HCT116 (cell line): ENCODE measurements at regions not wholly inside any gene's neighbourhood (a gene's known extent, or its start where the extent isn't known, plus 50 kb on each side); places are given as distances from the start of the nearest gene placed in this dataset.

Experiments used
- ATAC-seq: fragments of 200-7000 bp; cut with Tn5 transposase; 2 replicates; pipeline ENCODE4 v1.9.1; 2020; ENCODE audit warnings: mild to moderate bottlenecking, moderate library complexity
- BruUV-seq: library from RNA; stranded (reverse); fragments of 400-500 nt; replicated peaks from 2 replicates; lab custom pipeline; 2021; lab: Mats Ljungman, UMichigan
- CTCF ChIA-PET: fragments of 300-600 bp; sonication (Branson Sonifier 250); formaldehyde crosslinking; loops from one replicate; lab custom pipeline; 2021; ENCODE audit warnings: antibody characterized with exemption; lab: Charles Lee
- POLR2A ChIA-PET: fragments of 300-600, 350-600 bp; sonication (Branson Sonifier 250); formaldehyde crosslinking; loops from one replicate; lab custom pipeline; 2021; ENCODE audit warnings: antibody characterized with exemption; lab: Charles Lee
- RAD21 ChIA-PET, 2 experiments: fragments of 300-600 bp; sonication (Branson Sonifier 250); formaldehyde crosslinking; loops; one replicate each; lab custom pipeline; 2023; ENCODE audit warnings: low total read pairs in 2 of 2; ENCODE audit not compliant: uncharacterized antibody in 2 of 2, unreplicated experiment in 2 of 2, low non-redundant PET in 1 of 2; lab: Charles Lee
- DNase-seq: peaks from one replicate; pipeline ENCODE4 v3.0.0-alpha.2; 2010; ENCODE audit warnings: low read depth, low spot score
- H2AFZ ChIP-seq: fragments of 200-600 bp; shearing (Covaris generic), sonication (generic); 2 replicates; pipeline ENCODE4 v1.6.1; 2017; ENCODE audit warnings: low read depth, mixed run types, mixed read lengths, antibody characterized with exemption, low read length; ENCODE audit not compliant: poor library complexity, severe bottlenecking
- H3K27ac ChIP-seq: 2 replicates; pipeline ENCODE4 v1.5.1; 2012; ENCODE audit warnings: low read depth, low read length
- H3K27me3 ChIP-seq: fragments of 200-600 bp; sonication (generic); 2 replicates; pipeline ENCODE4 v1.6.1; 2016; ENCODE audit warnings: mixed run types, low read length, mixed read lengths; ENCODE audit not compliant: insufficient read depth
- H3K36me3 ChIP-seq, 2 experiments: fragments of 200-500 bp in 1 of 2; fragments of 200-600 bp in 1 of 2; sonication (Bioruptor generic) in 1 of 2; sonication (generic) in 1 of 2; 2 replicates each; pipeline versions ENCODE4 v1.5.1 to v1.6.1; 2014 to 2016; ENCODE audit warnings: low read length in 2 of 2, inconsistent platforms in 1 of 2, mixed read lengths in 1 of 2, mixed run types in 1 of 2; ENCODE audit not compliant: insufficient read depth in 2 of 2, control insufficient read depth in 1 of 2
- H3K4me1 ChIP-seq, 2 experiments: fragments of 200-600 bp in 1 of 2; sonication (generic) in 1 of 2; 2 replicates each; pipeline versions ENCODE4 v1.5.1 to v1.6.1; 2012 to 2017; ENCODE audit warnings: low read length in 2 of 2, inconsistent platforms in 1 of 2, mild to moderate bottlenecking in 1 of 2, mixed read lengths in 1 of 2, mixed run types in 1 of 2, moderate library complexity in 1 of 2; ENCODE audit not compliant: insufficient read depth in 2 of 2, control insufficient read depth in 1 of 2
- H3K4me2 ChIP-seq: fragments of 200-600 bp; sonication (generic); 2 replicates; pipeline ENCODE4 v1.6.1; 2017; ENCODE audit warnings: mixed run types, low read length, mixed read lengths
- H3K4me3 ChIP-seq, 2 experiments: fragments of 200-600 bp in 1 of 2; sonication (generic) in 1 of 2; replicated peaks in 1 of 2; 2 replicates each; pipeline ENCODE4 v1.5.1; 2011 to 2016; ENCODE audit warnings: low read length in 2 of 2, control low read depth in 1 of 2, low read depth in 1 of 2, mild to moderate bottlenecking in 1 of 2, mixed read lengths in 1 of 2, mixed run types in 1 of 2
- H3K79me2 ChIP-seq: fragments of 200-600 bp; sonication (generic); 2 replicates; pipeline ENCODE4 v1.6.1; 2017; ENCODE audit warnings: mild to moderate bottlenecking, mixed run types, low read length, moderate library complexity, mixed read lengths; ENCODE audit not compliant: insufficient read depth
- H3K9ac ChIP-seq: fragments of 200-600 bp; sonication (generic); 2 replicates; pipeline ENCODE4 v1.6.1; 2016; ENCODE audit warnings: low read length, mixed read lengths
- H3K9me2 ChIP-seq: fragments of 200-600 bp; sonication (generic), shearing (Covaris generic); 2 replicates; pipeline ENCODE4 v1.6.1; 2017; ENCODE audit warnings: mixed run types, mild to moderate bottlenecking, moderate library complexity; ENCODE audit not compliant: insufficient read depth
- H3K9me3 ChIP-seq, 2 experiments: fragments of 200-500 bp in 1 of 2; fragments of 200-600 bp in 1 of 2; sonication (Bioruptor generic) in 1 of 2; sonication (generic) in 1 of 2; 2 replicates each; pipeline ENCODE4 v1.6.1; 2014 to 2017; ENCODE audit warnings: low read length in 2 of 2, mixed read lengths in 2 of 2, inconsistent platforms in 1 of 2, low read depth in 1 of 2, mild to moderate bottlenecking in 1 of 2, mixed run types in 1 of 2, moderate library complexity in 1 of 2; ENCODE audit not compliant: control insufficient read depth in 1 of 2, insufficient read depth in 1 of 2
- H4K20me1 ChIP-seq: fragments of 200-600 bp; sonication (generic), shearing (Covaris generic); 2 replicates; pipeline ENCODE4 v1.6.1; 2017; ENCODE audit warnings: mixed run types, mild to moderate bottlenecking, moderate library complexity; ENCODE audit not compliant: insufficient read depth
- EGR1 ChIP-seq: IDR thresholded peaks from 2 replicates; pipeline ENCODE4 v1.6.1; 2012; ENCODE audit warnings: low read depth
- ELF1 ChIP-seq: IDR thresholded peaks from 2 replicates; pipeline ENCODE4 v1.6.1; 2012; ENCODE audit warnings: low read depth, borderline replicate concordance
- EZH2phosphoT487 ChIP-seq: fragments of 200-600 bp; IDR thresholded peaks from 2 replicates; pipeline ENCODE4 v1.6.1; 2018; ENCODE audit warnings: antibody characterized with exemption, borderline replicate concordance
- FOSL1 ChIP-seq: IDR thresholded peaks from 2 replicates; pipeline ENCODE4 v1.6.1; 2012; ENCODE audit warnings: low read depth
- POLR2A ChIP-seq: IDR thresholded peaks from 2 replicates; pipeline ENCODE4 v1.7.0; 2011; ENCODE audit warnings: borderline replicate concordance; ENCODE audit not compliant: insufficient read depth, insufficient read length; ENCODE audit errors: extremely low read depth
- POLR2AphosphoS5 ChIP-seq: IDR thresholded peaks from 2 replicates; pipeline ENCODE4 v1.6.1; 2011; ENCODE audit warnings: mild to moderate bottlenecking, low read depth, low read length, moderate library complexity
- RAD21 ChIP-seq: IDR thresholded peaks from 2 replicates; pipeline ENCODE4 v1.6.1; 2012; ENCODE audit warnings: low read depth, mild to moderate bottlenecking
- SP1 ChIP-seq: IDR thresholded peaks from 2 replicates; pipeline ENCODE4 v1.6.1; 2012; ENCODE audit warnings: low read depth
- SRF ChIP-seq: IDR thresholded peaks from 2 replicates; pipeline ENCODE4 v1.6.1; 2012; ENCODE audit warnings: low read depth
- TCF7L2 ChIP-seq: IDR thresholded peaks from 2 replicates; pipeline ENCODE4 v1.7.0; 2011; ENCODE audit warnings: borderline replicate concordance, inconsistent platforms; ENCODE audit not compliant: insufficient read depth, insufficient read length; ENCODE audit errors: extremely low read depth
- YY1 ChIP-seq: IDR thresholded peaks from 2 replicates; pipeline ENCODE4 v1.6.1; 2011; ENCODE audit warnings: low read length, low read depth, moderate library complexity, mild to moderate bottlenecking; ENCODE audit not compliant: insufficient replicate concordance; ENCODE audit errors: extremely low read depth
- ZFX ChIP-seq: fragments of 450-650 bp; IDR thresholded peaks from 2 replicates; pipeline ENCODE4 v1.6.1; 2017
- ZNF274 ChIP-seq: fragments of 200-500 bp; sonication (Bioruptor generic); IDR thresholded peaks from 2 replicates; pipeline ENCODE4 v1.6.1; 2014; ENCODE audit warnings: mild to moderate bottlenecking, low read depth, low read length, inconsistent platforms
- intact Hi-C: fragments of 100-400 bp; cut with micrococcal nuclease; formaldehyde crosslinking; loops from 2 replicates; pipeline ENCODE4 v1.10.0; 2022
- TF ChIP-seq, protein P1 (sequence below): IDR thresholded peaks from 2 replicates; pipeline ENCODE4 v1.6.1; 2012; ENCODE audit warnings: low read depth
- TF ChIP-seq, protein P2 (sequence below), 3 experiments: fragments of 200-600 bp in 1 of 3; sonication (generic) in 1 of 3; IDR thresholded peaks in 2 of 3; conservative IDR thresholded peaks in 1 of 3; 2 replicates each; pipeline ENCODE4 v1.5.1; 2012 to 2017; ENCODE audit warnings: low read depth in 2 of 3, low read length in 2 of 3, antibody characterized with exemption in 1 of 3, borderline replicate concordance in 1 of 3, control low read depth in 1 of 3, mild to moderate bottlenecking in 1 of 3, mixed read lengths in 1 of 3, mixed run types in 1 of 3, moderate library complexity in 1 of 3; ENCODE audit not compliant: insufficient read depth in 1 of 3
- TF ChIP-seq, protein P3 (sequence below): IDR thresholded peaks from 2 replicates; pipeline ENCODE4 v1.6.1; 2011; ENCODE audit warnings: mild to moderate bottlenecking, low read length, moderate library complexity; ENCODE audit not compliant: insufficient replicate concordance; ENCODE audit errors: extremely low read depth

DNA sequence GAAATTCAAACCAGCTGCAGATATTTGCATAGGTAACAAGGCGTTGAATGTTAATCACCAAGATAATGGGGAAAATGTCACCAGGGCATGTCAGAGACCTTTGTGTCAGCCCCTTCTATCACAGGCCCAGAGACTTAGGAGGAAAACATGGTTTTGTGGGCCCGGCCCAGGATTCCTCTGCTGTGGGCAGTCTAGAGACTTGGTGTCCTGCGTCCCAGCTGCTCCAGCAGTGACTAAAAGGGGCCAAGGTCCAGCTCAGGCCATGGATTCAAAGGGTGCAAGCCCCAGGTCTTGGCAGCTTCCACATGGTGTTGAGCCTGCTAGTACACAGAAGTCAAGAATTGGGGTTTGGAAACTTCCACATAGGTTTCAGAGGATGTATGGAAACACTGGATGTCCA lies 147.5 kb upstream of the ZWINT start:
- CTCF ChIA-PET, result no interaction called here
- no peak overlapping the region for H3K27ac ChIP-seq
- TF ChIP-seq SRF (no peak), ELF1 (no peak), POLR2A (no peak), YY1 (no peak), POLR2AphosphoS5 (no peak), SP1 (no peak), TCF7L2 (no peak), EGR1 (no peak), ZFX (no peak), FOSL1 (no peak), RAD21 (no peak), ZNF274 (no peak), EZH2phosphoT487 (no peak)
- TF ChIP-seq, protein P1, sequence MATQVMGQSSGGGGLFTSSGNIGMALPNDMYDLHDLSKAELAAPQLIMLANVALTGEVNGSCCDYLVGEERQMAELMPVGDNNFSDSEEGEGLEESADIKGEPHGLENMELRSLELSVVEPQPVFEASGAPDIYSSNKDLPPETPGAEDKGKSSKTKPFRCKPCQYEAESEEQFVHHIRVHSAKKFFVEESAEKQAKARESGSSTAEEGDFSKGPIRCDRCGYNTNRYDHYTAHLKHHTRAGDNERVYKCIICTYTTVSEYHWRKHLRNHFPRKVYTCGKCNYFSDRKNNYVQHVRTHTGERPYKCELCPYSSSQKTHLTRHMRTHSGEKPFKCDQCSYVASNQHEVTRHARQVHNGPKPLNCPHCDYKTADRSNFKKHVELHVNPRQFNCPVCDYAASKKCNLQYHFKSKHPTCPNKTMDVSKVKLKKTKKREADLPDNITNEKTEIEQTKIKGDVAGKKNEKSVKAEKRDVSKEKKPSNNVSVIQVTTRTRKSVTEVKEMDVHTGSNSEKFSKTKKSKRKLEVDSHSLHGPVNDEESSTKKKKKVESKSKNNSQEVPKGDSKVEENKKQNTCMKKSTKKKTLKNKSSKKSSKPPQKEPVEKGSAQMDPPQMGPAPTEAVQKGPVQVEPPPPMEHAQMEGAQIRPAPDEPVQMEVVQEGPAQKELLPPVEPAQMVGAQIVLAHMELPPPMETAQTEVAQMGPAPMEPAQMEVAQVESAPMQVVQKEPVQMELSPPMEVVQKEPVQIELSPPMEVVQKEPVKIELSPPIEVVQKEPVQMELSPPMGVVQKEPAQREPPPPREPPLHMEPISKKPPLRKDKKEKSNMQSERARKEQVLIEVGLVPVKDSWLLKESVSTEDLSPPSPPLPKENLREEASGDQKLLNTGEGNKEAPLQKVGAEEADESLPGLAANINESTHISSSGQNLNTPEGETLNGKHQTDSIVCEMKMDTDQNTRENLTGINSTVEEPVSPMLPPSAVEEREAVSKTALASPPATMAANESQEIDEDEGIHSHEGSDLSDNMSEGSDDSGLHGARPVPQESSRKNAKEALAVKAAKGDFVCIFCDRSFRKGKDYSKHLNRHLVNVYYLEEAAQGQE, result no peak
- TF ChIP-seq, protein P2, sequence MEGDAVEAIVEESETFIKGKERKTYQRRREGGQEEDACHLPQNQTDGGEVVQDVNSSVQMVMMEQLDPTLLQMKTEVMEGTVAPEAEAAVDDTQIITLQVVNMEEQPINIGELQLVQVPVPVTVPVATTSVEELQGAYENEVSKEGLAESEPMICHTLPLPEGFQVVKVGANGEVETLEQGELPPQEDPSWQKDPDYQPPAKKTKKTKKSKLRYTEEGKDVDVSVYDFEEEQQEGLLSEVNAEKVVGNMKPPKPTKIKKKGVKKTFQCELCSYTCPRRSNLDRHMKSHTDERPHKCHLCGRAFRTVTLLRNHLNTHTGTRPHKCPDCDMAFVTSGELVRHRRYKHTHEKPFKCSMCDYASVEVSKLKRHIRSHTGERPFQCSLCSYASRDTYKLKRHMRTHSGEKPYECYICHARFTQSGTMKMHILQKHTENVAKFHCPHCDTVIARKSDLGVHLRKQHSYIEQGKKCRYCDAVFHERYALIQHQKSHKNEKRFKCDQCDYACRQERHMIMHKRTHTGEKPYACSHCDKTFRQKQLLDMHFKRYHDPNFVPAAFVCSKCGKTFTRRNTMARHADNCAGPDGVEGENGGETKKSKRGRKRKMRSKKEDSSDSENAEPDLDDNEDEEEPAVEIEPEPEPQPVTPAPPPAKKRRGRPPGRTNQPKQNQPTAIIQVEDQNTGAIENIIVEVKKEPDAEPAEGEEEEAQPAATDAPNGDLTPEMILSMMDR (IDR thresholded peaks at IDR 0.05 in 2 of 3, conservative IDR thresholded peaks at IDR 0.05 in 1 of 3; ENCODE audit: borderline replicate concordance in 1 of 3, insufficient read depth in 1 of 3, low read depth in 2 of 3, low read length in 2 of 3), result no peak
- TF ChIP-seq, protein P3, sequence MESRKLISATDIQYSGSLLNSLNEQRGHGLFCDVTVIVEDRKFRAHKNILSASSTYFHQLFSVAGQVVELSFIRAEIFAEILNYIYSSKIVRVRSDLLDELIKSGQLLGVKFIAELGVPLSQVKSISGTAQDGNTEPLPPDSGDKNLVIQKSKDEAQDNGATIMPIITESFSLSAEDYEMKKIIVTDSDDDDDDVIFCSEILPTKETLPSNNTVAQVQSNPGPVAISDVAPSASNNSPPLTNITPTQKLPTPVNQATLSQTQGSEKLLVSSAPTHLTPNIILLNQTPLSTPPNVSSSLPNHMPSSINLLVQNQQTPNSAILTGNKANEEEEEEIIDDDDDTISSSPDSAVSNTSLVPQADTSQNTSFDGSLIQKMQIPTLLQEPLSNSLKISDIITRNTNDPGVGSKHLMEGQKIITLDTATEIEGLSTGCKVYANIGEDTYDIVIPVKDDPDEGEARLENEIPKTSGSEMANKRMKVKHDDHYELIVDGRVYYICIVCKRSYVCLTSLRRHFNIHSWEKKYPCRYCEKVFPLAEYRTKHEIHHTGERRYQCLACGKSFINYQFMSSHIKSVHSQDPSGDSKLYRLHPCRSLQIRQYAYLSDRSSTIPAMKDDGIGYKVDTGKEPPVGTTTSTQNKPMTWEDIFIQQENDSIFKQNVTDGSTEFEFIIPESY, result no peak
- TF ChIP-seq, all 23 proteins: peak for 0
- H3K36me3 ChIP-seq, result no peaks in the 10 kb centered on the region
- RAD21 ChIA-PET, result no interaction called here
- DNase-seq, result no peak
- intact Hi-C loops, result no loop called here
- no peak overlapping the region for H3K9ac ChIP-seq
- no peaks in the 10 kb centered on the region for H3K79me2 ChIP-seq
- POLR2A ChIA-PET, result no interaction called here
- H3K27me3 ChIP-seq, result no peaks in the 10 kb centered on the region
- H2AFZ ChIP-seq, result no peak overlapping the region
- no peak overlapping the region for H3K4me2 ChIP-seq
- no peaks in the 10 kb centered on the region for H3K4me1 ChIP-seq
- H3K4me3 ChIP-seq, result no peak overlapping the region
- peaks cover 0 to 11% of the 10 kb centered on the region in 2 experiments; a peak in 2 of 4 replicates for H3K9me3 ChIP-seq
- BruUV-seq, result no TSS peak
- H4K20me1 ChIP-seq, result no peaks in the 10 kb centered on the region
- H3K9me2 ChIP-seq, result no peaks in the 10 kb centered on the region
- no peak for ATAC-seq
